Heart right ventricle (tissue), 16 donors: ENCODE measurements at regions not wholly inside any gene's neighbourhood (a gene's known extent, or its start where the extent isn't known, plus 50 kb on each side); places are given as distances from the start of the nearest gene placed in this dataset.
A peak's percentile ranks its signal among the peaks of the same experiment; 100 is the strongest.

ENCODE experiments used
- ATAC-seq, 8 donors: fragments of 200-7000 bp; cut with Tn5 transposase; one replicate each; pipeline ENCODE4 v1.9.1; 2020; ENCODE audit warnings: mild to moderate bottlenecking in 8 of 8, moderate library complexity in 8 of 8, moderate number of reproducible peaks in 1 of 8
- DNase-seq, 2 donors: peaks; one replicate each; pipeline ENCODE4 v3.0.0-alpha.2; 2020
- H3K27ac ChIP-seq, 10 donors: fragments of 200-600 bp; sonication (generic) in 2 of 10; one replicate each; pipeline versions ENCODE4 v1.5.0 to v1.8.0; 2020 to 2022; ENCODE audit warnings: mild to moderate bottlenecking in 3 of 10
- H3K27me3 ChIP-seq, 7 donors: fragments of 200-600 bp; one replicate each; pipeline ENCODE4 v1.8.0; 2021 to 2022; ENCODE audit warnings: mild to moderate bottlenecking in 2 of 7
- H3K36me3 ChIP-seq, 9 donors: fragments of 200-600 bp; sonication (generic) in 1 of 9; one replicate each; pipeline versions ENCODE4 v1.5.0 to v1.8.0; 2020 to 2022; ENCODE audit warnings: mild to moderate bottlenecking in 2 of 9
- H3K4me1 ChIP-seq, 9 donors: fragments of 200-600 bp; sonication (generic) in 1 of 9; one replicate each; pipeline versions ENCODE4 v1.5.0 to v1.8.0; 2020 to 2022; ENCODE audit warnings: mild to moderate bottlenecking in 4 of 9
- H3K4me3 ChIP-seq, 10 donors: fragments of 200-600 bp; sonication (generic) in 2 of 10; one replicate each; pipeline versions ENCODE4 v1.5.0 to v1.8.0; 2020 to 2022; ENCODE audit warnings: mild to moderate bottlenecking in 7 of 10, moderate library complexity in 2 of 10
- H3K9me3 ChIP-seq, 11 donors: fragments of 200-600 bp in 10 of 11; sonication (generic) in 2 of 11; one replicate each; pipeline versions ENCODE4 v1.5.0 to v1.8.0; 2013 to 2022; ENCODE audit warnings: mild to moderate bottlenecking in 2 of 11, control low read depth in 1 of 11, moderate library complexity in 1 of 11
- CTCF ChIP-seq, 9 donors: fragments of 200-600 bp; sonication (generic) in 2 of 9; IDR thresholded peaks; one replicate each; pipeline versions ENCODE4 v1.5.0 to v1.8.0; 2021 to 2022; ENCODE audit warnings: antibody characterized with exemption in 9 of 9, mild to moderate bottlenecking in 5 of 9, moderate library complexity in 1 of 9
- WGBS, 2 donors: extraction: QIAGEN DNeasy Blood & Tissue Kit; methylation state at CpG; one replicate each; pipeline ENCODE4 v1.1.7; 2013; ENCODE audit warnings: inconsistent platforms in 1 of 2; 5-methylcytosine and 5-hydroxymethylcytosine counted together
- intact Hi-C, 10 donors: fragments of 100-400 bp; cut with DNase I; formaldehyde crosslinking; loops; one replicate each; pipeline versions ENCODE4 v1.11.1 to v1.14.2; 2022
- donor health status: Arrhythmogenic right ventricular cardiomyopathy.
- donor health status: ischemic (EF 13 %, LVEDD 7.1; RV severe dilation, severe dysfunction).
- donor health status: healthy with polysubstance abuse.
- donor health status: DM: no; HTN: yes; CAD: no.
- donor health status: DM: no; HTN: no; CAD: no.
- donor health status: ischemic (EF 25% LVEDD 6.9; RV normal size, moderate dysfunction).
- donor health status: ischemic (EF 25% LVEDD 5.7; RV mildly dilated, moderate dysfunction).
- donor health status: healthy.
- donor health status: DM: yes; HTN: yes; CAD: no.
- donor health status: Ischemic cardiomyopathy.
- donor health status: ischemic (EF 35%, LVEDD 5.7; RV mildly dilated, moderate dysfunction).
- donor health status: nonischemic (EF 11% LVEDD 7.7; RV severe dilation, severe dysfunction).
- donor health status: DM: yes; HTN: yes; CAD: no.
- donor health status: PGD.
- donor health status: ischemic (EF 29% LVEDD 5.4; RV normal size, mild dysfunction).
- donor health status: nonischemic (EF 23%, LVEDD 6.1; RV moderate dilation, normal function).

DNA sequence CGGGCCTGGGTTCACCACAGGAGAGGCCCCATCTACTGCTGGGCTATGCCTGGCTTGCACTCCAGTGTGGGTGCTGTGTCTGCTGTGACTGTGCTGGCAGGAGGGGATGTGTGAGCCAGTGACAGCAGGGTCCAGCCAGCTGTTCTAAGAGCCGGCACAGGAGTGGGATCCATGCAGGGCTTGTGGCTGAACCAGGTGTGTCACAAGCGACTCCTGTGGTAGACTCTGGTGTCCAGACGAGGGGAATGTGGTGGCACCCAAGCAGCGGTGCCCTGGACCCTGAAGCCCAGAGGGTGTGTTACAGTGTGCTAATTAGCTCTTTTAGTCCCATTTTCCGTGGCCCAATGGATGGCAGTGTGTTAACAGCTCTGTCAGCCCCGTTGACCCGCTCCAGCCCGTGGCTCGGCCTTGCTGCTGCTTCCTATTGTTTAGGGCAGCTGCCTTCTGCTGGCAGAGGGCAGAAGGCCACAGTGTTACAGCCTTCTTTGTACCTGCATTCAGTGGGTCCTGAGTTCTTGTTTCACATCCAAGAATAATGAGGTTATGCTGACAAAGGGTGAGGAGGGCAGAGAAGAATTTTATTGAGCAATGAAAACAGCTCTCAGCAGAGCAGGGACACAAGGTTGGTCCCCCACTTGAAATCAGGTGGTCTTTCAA is 78.5 kb upstream of the RNU6-1 start:
- no peak overlapping the region for H3K4me3 ChIP-seq
- intact Hi-C loops, result loop anchor here in 2 of 10 donors (5.0 to 10.0 kb wide), 2 partner anchors 54 to 134 kb away; partner anchors contain the start of gene PIAS1 (in 1 of the 2)
- ATAC-seq (peak in 2 of 8 donors; percentile 4 to 32), DNase-seq (no peak)
- H3K36me3 ChIP-seq, result no peaks in the 10 kb centered on the region
- H3K4me1 ChIP-seq, result peaks cover 10 to 46% (median 33%) of the 10 kb centered on the region in 9 donors
- TF ChIP-seq CTCF (IDR thresholded peaks at IDR 0.05), result no peak
- H3K27ac ChIP-seq, result peak overlapping the region in 8 of 10 donors; percentile 3 to 91 (median 77)
- WGBS, 2 donors, result 95 to 98% methylated on average over 10 of the region's 10 CpGs
- H3K9me3 ChIP-seq, result peaks cover 0 to 11% (median 0%) of the 10 kb centered on the region in 11 donors
- no peaks in the 10 kb centered on the region for H3K27me3 ChIP-seq

DNA sequence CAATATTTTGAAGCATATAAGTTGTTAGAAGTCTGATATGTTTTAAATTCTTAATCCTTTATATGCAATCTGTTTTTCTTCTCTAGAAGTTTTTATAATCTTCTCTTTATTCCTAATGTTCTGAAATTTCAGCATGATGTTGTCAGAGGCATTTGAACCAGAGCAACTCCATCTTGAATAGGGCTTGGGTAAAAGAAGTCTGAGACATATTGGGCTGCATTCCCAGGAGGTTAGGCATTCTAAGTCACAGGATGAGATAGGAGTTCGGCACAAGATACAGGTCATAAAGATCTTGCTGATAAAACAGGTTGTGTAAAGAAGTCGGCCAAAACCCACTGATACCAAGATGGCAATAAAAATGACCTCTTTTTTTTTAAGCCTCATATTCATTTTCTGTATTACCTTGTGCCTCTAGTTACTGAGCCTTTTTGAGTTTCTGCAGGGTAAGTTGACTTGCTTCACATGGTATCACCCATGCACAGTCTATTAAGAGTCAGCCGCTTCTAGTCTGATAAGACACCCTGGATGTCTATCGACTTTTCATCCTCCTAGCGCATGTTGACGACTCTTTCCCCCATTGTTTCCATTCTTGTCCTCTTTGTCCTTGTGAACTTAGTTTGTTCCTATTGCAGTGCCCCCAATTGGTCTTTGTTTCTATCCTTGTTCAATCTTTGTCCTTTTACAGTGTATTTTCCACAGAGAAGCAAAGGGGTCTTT is 80.8 kb upstream of the RNU6-1 start:
- no peak for ATAC-seq
- peaks cover 5 to 53% (median 30%) of the 10 kb centered on the region in 9 donors for H3K4me1 ChIP-seq
- 76 to 84% methylated on average over 6 of the region's 6 CpGs for WGBS, 2 donors

DNA sequence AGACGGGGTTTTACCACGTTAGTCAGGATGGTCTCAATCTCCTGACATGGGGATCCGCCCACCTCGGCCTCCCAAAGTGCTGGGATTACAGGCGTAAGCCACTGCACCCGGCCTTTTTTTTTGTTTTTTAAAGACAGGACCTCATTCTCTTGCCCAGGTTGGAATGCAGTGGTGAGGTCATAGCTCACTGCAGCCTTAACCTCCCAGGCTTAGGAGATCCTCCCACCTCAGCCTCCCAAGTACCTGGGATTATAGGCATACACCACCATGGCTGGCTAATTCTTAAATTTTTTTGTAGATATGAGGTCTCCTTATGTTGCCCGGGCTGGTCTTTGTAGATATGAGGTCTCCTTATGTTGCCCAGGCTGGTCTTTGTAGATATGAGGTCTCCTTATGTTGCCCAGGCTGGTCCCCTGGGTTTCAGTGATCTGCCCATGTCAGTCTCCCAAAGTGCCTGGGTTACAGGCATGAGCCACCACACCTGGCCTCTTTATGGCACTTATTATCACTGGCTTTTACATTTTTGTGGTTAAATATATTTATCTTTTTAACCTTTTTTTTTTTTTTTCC is 82.3 kb upstream of the RNU6-1 start:
- Histone ChIP-seq H3K4me1 (peaks cover 0 to 47% (median 24%) of the 10 kb centered on the region in 9 donors), H3K27me3 (no peaks in the 10 kb centered on the region), H3K9me3 (peaks cover 0 to 11% (median 0%) of the 10 kb centered on the region in 11 donors), H3K4me3 (no peak overlapping the region), H3K27ac (no peak overlapping the region), H3K36me3 (no peaks in the 10 kb centered on the region)
- no peak for TF ChIP-seq CTCF (IDR thresholded peaks at IDR 0.05)
- WGBS, 2 donors, result 94 to 97% methylated on average over 7 of the region's 7 CpGs
- intact Hi-C loops, result no loop called here
- ATAC-seq (no peak), DNase-seq (no peak)

More for the DNA sequence above, 80.8 kb upstream of the RNU6-1 start:
- no peak for DNase-seq
- H3K9me3 ChIP-seq, result peaks cover 0 to 11% (median 0%) of the 10 kb centered on the region in 11 donors
- intact Hi-C loops, result no loop called here
- TF ChIP-seq CTCF (IDR thresholded peaks at IDR 0.05), result no peak
- H3K27me3 ChIP-seq, result no peaks in the 10 kb centered on the region
- H3K36me3 ChIP-seq, result no peaks in the 10 kb centered on the region
- no peak overlapping the region for H3K4me3 ChIP-seq
- H3K27ac ChIP-seq, result peak overlapping the region in 1 of 10 donors; percentile 41
